ENCODE measurements at regions not wholly inside any gene's neighbourhood (a gene's known extent, or its start where the extent isn't known, plus 50 kb on each side); places are given as distances from the start of the nearest gene placed in this dataset.

DNA sequence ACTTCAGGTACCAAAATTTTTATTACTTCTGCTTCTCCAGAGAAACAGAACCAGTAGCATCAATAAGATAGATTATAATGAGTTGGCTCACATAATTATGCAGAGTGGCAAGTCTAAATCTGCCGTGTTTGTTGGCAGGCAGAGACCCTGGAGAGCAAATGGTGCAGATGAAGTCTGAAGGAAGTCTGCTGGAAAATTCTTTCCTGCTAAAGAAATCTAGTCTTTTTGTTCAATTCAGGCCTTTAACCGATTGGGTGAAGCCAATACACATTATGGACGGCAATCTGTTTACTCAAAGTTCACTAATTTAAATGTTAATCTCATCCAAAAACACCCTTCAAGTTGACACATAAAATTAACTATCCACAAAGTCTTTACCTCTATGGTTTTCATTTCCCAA is 156.0 kb downstream of the TBX22 start:
- Histone ChIP-seq H2BK120ac (ENCODE audit: insufficient read depth, low read length, poor library complexity) (no peak overlapping the region), H3K4me1 (ENCODE audit: control insufficient read depth in 1 of 2, insufficient read depth in 2 of 2, low read length in 2 of 2) (peaks cover 0 to 1% of the 10 kb centered on the region in 2 experiments), H3K9ac (ENCODE audit: low read length) (no peak overlapping the region), H3K14ac (ENCODE audit: low read length) (no peak overlapping the region), H3K27me3 (ENCODE audit: insufficient read depth, low read length) (no peaks in the 10 kb centered on the region), H3K36me3 (ENCODE audit: control insufficient read depth in 1 of 2, insufficient read depth in 2 of 2, low read length in 2 of 2) (no peaks in the 10 kb centered on the region), H3K4ac (ENCODE audit: low read depth, low read length) (no peak overlapping the region), H3K27ac (ENCODE audit: low read depth, low read length) (no peak overlapping the region), H4K12ac (ENCODE audit: low read depth, low read length) (no peak overlapping the region), H2BK5ac (ENCODE audit: low read depth, low read length, poor library complexity) (no peak overlapping the region), H3K23ac (ENCODE audit: low read length) (no peak overlapping the region), H3K79me1 (ENCODE audit: low read length) (no peaks in the 10 kb centered on the region), H2BK12ac (ENCODE audit: low read length) (no peak overlapping the region), H3K4me3 (ENCODE audit: low read depth, low read length) (no peak overlapping the region), H2AK5ac (ENCODE audit: low read length) (no peak overlapping the region), H4K91ac (ENCODE audit: low read depth, low read length) (no peak overlapping the region), H3K4me2 (ENCODE audit: low read length) (no peak overlapping the region), H3K79me2 (ENCODE audit: control insufficient read depth, insufficient read depth, low read length, poor library complexity) (no peaks in the 10 kb centered on the region), H3K18ac (ENCODE audit: low read length) (no peak overlapping the region), H2AFZ (ENCODE audit: insufficient read depth, low read length, poor library complexity) (no peak overlapping the region), H4K8ac (ENCODE audit: low read depth, low read length) (no peak overlapping the region), H3K9me3 (ENCODE audit: insufficient read depth, low read depth, low read length) (no peaks in the 10 kb centered on the region)
- DNase-seq = no peak
- no CpG with 5 or more reads among the region's 3 CpGs for WGBS (ENCODE audit: extremely low coverage, insufficient coverage, insufficient read length)

DNA sequence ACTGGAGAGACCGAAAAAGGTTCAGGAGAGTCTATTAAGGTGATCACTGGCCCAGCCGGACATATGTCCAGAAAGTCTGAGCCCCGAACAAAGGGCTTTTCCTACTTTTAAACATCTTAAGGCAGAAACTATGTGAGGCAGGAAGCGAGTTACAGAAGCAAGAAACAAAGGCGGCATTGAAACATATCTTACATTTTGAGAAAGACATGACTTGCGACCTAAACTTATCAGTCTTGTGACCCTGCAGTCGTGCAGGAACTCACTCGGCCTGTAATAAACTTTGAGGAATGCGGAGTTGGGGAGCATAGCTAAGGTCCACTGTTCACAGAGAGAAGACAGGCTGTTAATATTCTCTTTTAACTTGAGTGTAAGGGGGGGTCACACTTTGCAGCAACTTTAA is 158.7 kb downstream of the TBX22 start:
- Histone ChIP-seq H3K23ac (ENCODE audit: low read length) (no peak overlapping the region), H3K4me3 (ENCODE audit: low read depth, low read length) (no peak overlapping the region), H4K8ac (ENCODE audit: low read depth, low read length) (no peak overlapping the region), H2AFZ (ENCODE audit: insufficient read depth, low read length, poor library complexity) (no peak overlapping the region), H3K36me3 (ENCODE audit: control insufficient read depth in 1 of 2, insufficient read depth in 2 of 2, low read length in 2 of 2) (no peaks in the 10 kb centered on the region), H4K12ac (ENCODE audit: low read depth, low read length) (no peak overlapping the region), H3K9ac (ENCODE audit: low read length) (no peak overlapping the region), H3K27me3 (ENCODE audit: insufficient read depth, low read length) (no peaks in the 10 kb centered on the region), H3K4ac (ENCODE audit: low read depth, low read length) (no peak overlapping the region), H3K14ac (ENCODE audit: low read length) (no peak overlapping the region), H3K18ac (ENCODE audit: low read length) (no peak overlapping the region), H2AK5ac (ENCODE audit: low read length) (no peak overlapping the region), H3K79me2 (ENCODE audit: control insufficient read depth, insufficient read depth, low read length, poor library complexity) (no peaks in the 10 kb centered on the region), H4K91ac (ENCODE audit: low read depth, low read length) (no peak overlapping the region), H3K4me2 (ENCODE audit: low read length) (no peak overlapping the region), H2BK120ac (ENCODE audit: insufficient read depth, low read length, poor library complexity) (no peak overlapping the region), H3K4me1 (ENCODE audit: control insufficient read depth in 1 of 2, insufficient read depth in 2 of 2, low read length in 2 of 2) (peaks cover 0 to 1% of the 10 kb centered on the region in 2 experiments), H2BK12ac (ENCODE audit: low read length) (no peak overlapping the region), H3K79me1 (ENCODE audit: low read length) (no peaks in the 10 kb centered on the region), H3K9me3 (ENCODE audit: insufficient read depth, low read depth, low read length) (no peaks in the 10 kb centered on the region), H3K27ac (ENCODE audit: low read depth, low read length) (peak overlapping the region; percentile 17), H2BK5ac (ENCODE audit: low read depth, low read length, poor library complexity) (no peak overlapping the region)
- no CpG with 5 or more reads among the region's 9 CpGs for WGBS (ENCODE audit: extremely low coverage, insufficient coverage, insufficient read length)
- no peak for DNase-seq

DNA sequence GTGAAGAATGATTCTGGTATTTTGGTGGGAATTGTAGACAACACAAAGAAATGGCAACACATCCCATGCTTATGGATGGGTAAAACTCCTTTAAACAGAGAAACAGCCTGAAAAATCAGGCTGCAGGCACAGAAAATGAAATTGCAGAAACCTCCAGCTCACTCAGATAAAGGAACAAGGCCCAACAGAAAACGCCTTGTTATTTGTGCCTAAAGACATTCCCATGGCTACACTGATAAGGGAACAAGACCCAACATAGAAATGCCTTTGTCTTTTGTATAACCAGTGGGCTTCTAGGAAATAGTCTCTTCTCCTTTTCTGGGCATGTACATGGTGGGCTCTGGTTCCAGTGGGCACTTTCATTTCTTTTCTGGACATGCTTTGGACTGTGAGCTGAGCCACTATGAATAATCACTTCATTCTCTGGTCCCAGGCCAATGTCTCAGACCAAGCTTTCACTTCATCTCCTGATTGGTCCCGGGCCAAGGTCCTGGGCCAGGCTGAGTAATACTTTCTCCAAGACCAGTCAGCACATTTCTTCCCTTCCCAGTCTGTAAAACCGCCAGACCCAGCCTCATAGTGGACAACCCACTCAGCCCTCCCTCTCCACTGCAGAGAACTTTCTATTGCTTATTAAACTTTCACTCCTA is 160.5 kb downstream of the TBX22 start:
- H2BK12ac ChIP-seq (ENCODE audit: low read length) = no peak overlapping the region
- peaks cover 0 to 1% of the 10 kb centered on the region in 2 experiments for H3K4me1 ChIP-seq (ENCODE audit: control insufficient read depth in 1 of 2, insufficient read depth in 2 of 2, low read length in 2 of 2)
- H4K8ac ChIP-seq (ENCODE audit: low read depth, low read length) = no peak overlapping the region
- no peak overlapping the region for H3K4ac ChIP-seq (ENCODE audit: low read depth, low read length)
- no peaks in the 10 kb centered on the region for H3K27me3 ChIP-seq (ENCODE audit: insufficient read depth, low read length)
- no peak overlapping the region for H2AFZ ChIP-seq (ENCODE audit: insufficient read depth, low read length, poor library complexity)
- H3K14ac ChIP-seq (ENCODE audit: low read length) = no peak overlapping the region
- H3K4me3 ChIP-seq (ENCODE audit: low read depth, low read length) = no peak overlapping the region
- no peak overlapping the region for H2AK5ac ChIP-seq (ENCODE audit: low read length)
- no peak overlapping the region for H2BK5ac ChIP-seq (ENCODE audit: low read depth, low read length, poor library complexity)
- H3K9me3 ChIP-seq (ENCODE audit: insufficient read depth, low read depth, low read length) = no peaks in the 10 kb centered on the region
- WGBS (ENCODE audit: extremely low coverage, insufficient coverage, insufficient read length) = no CpG with 5 or more reads among the region's 3 CpGs
- no peak overlapping the region for H3K27ac ChIP-seq (ENCODE audit: low read depth, low read length)
- no peaks in the 10 kb centered on the region for H3K79me1 ChIP-seq (ENCODE audit: low read length)
- H4K91ac ChIP-seq (ENCODE audit: low read depth, low read length) = no peak overlapping the region
- H2BK120ac ChIP-seq (ENCODE audit: insufficient read depth, low read length, poor library complexity) = no peak overlapping the region
- no peak overlapping the region for H3K23ac ChIP-seq (ENCODE audit: low read length)
- no peak overlapping the region for H3K4me2 ChIP-seq (ENCODE audit: low read length)
- H3K18ac ChIP-seq (ENCODE audit: low read length) = no peak overlapping the region
- no peaks in the 10 kb centered on the region for H3K79me2 ChIP-seq (ENCODE audit: control insufficient read depth, insufficient read depth, low read length, poor library complexity)
- DNase-seq = no peak
- H3K9ac ChIP-seq (ENCODE audit: low read length) = no peak overlapping the region
- no peak overlapping the region for H4K12ac ChIP-seq (ENCODE audit: low read depth, low read length)
- H3K36me3 ChIP-seq (ENCODE audit: control insufficient read depth in 1 of 2, insufficient read depth in 2 of 2, low read length in 2 of 2) = no peaks in the 10 kb centered on the region

DNA sequence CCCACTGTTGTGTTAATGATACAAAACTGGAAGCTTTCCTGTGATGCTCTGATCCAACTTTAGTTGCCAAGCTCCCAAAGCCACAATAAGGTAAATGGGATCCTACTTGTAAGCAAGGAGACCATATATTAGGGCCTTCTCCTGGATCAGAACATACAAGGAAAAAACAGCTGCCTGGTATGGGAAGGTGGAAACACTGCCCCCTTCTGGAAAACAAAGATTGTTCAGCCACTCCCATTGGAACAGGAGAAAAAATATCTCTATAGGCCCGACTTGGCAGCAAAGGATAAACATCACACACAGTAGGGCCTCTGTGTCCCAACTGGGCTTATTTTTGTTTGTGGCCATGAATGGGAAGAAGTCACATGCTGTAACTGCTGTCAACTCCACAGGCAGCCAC is 166.5 kb downstream of the TBX22 start:
- Histone ChIP-seq H3K4ac (ENCODE audit: low read depth, low read length) (no peak overlapping the region), H2AK5ac (ENCODE audit: low read length) (no peak overlapping the region), H3K18ac (ENCODE audit: low read length) (no peak overlapping the region), H3K4me3 (ENCODE audit: low read depth, low read length) (no peak overlapping the region), H3K79me2 (ENCODE audit: control insufficient read depth, insufficient read depth, low read length, poor library complexity) (no peaks in the 10 kb centered on the region), H4K91ac (ENCODE audit: low read depth, low read length) (no peak overlapping the region), H3K4me2 (ENCODE audit: low read length) (no peak overlapping the region), H2BK120ac (ENCODE audit: insufficient read depth, low read length, poor library complexity) (no peak overlapping the region), H3K36me3 (ENCODE audit: control insufficient read depth in 1 of 2, insufficient read depth in 2 of 2, low read length in 2 of 2) (no peaks in the 10 kb centered on the region), H2BK12ac (ENCODE audit: low read length) (no peak overlapping the region), H2AFZ (ENCODE audit: insufficient read depth, low read length, poor library complexity) (no peak overlapping the region), H3K14ac (ENCODE audit: low read length) (no peak overlapping the region), H3K79me1 (ENCODE audit: low read length) (no peaks in the 10 kb centered on the region), H3K4me1 (ENCODE audit: control insufficient read depth in 1 of 2, insufficient read depth in 2 of 2, low read length in 2 of 2) (no peaks in the 10 kb centered on the region), H3K27ac (ENCODE audit: low read depth, low read length) (no peak overlapping the region), H2BK5ac (ENCODE audit: low read depth, low read length, poor library complexity) (no peak overlapping the region), H3K23ac (ENCODE audit: low read length) (no peak overlapping the region), H3K9me3 (ENCODE audit: insufficient read depth, low read depth, low read length) (no peaks in the 10 kb centered on the region), H3K27me3 (ENCODE audit: insufficient read depth, low read length) (no peaks in the 10 kb centered on the region), H4K12ac (ENCODE audit: low read depth, low read length) (no peak overlapping the region), H3K9ac (ENCODE audit: low read length) (no peak overlapping the region), H4K8ac (ENCODE audit: low read depth, low read length) (no peak overlapping the region)
- DNase-seq = no peak
- no CpG with 5 or more reads among the region's 1 CpG for WGBS (ENCODE audit: extremely low coverage, insufficient coverage, insufficient read length)
